Eye (tissue), 1 donor: ENCODE measurements at regions not wholly inside any gene's neighbourhood (a gene's known extent, or its start where the extent isn't known, plus 50 kb on each side); places are given as distances from the start of the nearest gene placed in this dataset.
A peak's percentile ranks its signal among the peaks of the same experiment; 100 is the strongest.
"Not testable (repeated sequence)": the region's sequence is repeated elsewhere in the genome, so short reads cannot be mapped to it uniquely, and the experiment has no call there.

Experiments
- DNase-seq: peaks from one replicate; pipeline ENCODE4 v3.0.0-alpha.2; 2015

DNA sequence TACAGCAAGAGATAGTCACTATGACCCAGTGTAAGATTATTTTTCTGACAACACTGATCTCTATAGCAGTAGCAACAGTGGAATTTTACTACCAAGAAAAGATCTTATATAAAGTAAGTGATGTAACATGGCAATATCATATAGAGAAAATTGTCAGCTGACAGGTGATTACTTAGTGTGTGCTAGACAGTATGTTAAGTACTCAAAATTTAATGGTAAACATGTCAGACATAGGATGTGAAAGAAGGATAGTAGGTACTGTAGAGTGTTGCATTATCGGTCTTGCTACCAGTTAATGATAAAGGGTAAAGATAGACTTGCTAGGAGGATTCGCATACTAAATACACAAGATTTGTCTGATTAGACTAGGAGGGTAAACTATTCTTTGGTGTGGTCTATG lies 247.4 kb downstream of the CYLC2 start:
- DNase-seq: no peak

DNA sequence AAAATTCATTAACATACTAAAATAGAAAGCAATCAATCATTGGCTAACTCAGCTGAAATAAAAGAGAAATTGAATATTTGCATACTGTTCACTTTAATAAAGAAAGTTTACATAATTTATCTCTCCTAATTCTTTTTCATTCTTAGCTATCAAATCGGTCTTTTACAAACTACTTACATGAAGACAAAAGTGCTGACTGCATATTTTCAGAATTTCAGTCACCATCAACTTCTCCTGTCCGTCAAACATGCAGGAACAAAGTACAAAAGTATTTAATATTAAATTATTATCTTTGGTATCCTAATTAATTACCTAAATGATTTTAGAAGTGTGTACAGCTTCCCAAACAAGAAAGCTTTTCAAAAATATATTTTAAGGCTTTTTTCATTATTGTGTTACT lies 248.4 kb downstream of the CYLC2 start:
- no peak for DNase-seq

DNA sequence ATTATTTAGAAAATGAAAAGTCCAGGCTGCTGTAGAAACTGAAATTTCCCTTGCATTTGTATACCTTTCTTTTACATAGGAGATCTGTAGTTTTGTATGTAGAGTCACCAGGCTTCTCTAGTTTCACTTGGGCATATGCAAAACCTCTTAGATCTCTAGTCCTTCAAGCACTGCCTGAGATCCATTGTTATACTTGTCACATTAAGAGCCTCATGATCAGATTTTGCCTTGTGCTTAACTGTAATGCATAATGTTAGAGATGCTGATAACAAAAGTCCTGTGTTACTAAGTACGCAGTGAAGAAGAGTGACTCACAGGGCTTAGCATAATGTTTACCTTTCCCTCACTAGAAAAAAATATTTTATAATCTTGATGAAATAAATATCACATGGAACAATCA lies 250.2 kb downstream of the CYLC2 start:
- DNase-seq: peak; percentile 9

DNA sequence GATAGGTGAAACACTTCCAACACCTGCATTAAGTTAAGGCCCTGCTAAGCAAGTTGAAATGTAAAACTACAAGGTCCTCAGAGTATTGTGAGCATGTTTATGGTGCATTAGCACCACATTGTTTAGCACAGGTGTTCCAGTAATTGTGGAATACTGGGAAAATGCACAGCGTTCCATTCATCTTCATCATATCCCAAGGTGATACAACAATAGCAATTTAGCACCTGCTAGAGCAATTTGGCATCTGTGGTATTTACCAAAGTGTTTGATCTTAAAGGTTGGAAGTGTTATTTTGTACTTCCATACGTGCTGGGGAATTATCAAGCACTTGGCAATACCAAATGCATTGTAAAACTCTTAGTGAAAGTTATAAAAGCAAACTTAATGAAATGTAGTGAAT lies 266.8 kb downstream of the CYLC2 start:
- no peak for DNase-seq

DNA sequence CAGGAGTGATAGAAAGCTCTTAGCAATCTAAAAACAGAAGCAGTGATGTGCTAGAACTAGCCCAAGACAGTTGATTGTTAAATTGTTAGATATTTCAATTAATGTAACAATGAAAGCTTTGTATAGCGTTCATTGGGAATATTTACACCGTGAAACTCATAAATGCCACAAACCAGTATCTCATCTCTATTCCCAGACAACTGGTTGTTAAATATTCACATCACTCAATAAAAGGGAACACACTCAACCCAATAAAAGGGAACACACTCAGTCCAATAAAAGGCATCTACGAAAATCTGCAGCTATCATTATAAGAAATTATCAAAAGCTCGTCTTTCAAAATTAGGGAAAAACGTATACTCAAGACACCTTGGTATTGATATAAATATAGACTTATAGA lies 270.9 kb downstream of the CYLC2 start:
- DNase-seq: no peak

DNA sequence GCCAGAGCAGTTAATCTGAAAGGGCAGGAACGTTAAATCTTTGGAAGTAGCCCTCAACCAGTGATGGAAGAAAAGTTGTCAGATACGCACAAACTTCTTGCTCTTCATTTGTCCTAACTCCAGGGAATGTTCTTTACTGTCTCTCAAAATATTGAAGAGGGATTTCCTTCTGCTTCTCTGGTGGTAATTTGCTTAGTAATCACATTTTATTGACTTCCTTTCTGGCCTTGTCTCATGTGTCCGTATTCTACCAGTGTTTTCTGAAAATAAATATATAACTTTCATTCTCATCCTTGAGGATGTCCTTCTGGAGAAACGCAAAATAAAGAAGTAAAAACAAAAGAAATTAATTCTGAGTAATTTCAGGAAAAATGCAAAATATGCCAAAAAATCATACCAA lies 282.1 kb downstream of the CYLC2 start:
- no peak for DNase-seq

DNA sequence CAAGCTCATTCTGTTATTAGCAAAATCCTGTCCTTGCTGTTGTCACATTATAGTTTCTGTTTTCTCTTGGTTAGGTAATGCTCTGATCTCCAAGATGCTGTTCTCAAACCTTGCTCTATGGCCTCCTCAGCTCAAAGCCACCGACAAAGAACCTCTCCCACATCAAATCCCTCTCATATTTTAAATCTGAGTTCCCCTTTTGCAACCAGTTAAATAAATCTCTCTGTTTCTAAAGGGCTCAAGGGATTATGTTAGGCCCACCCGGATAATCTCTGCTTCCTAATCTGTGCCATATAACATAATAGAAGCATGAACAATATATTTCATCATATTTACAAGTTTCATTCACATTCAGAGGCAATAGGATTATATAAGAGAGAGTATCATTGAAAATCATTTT lies 286.0 kb downstream of the CYLC2 start:
- DNase-seq: no peak

DNA sequence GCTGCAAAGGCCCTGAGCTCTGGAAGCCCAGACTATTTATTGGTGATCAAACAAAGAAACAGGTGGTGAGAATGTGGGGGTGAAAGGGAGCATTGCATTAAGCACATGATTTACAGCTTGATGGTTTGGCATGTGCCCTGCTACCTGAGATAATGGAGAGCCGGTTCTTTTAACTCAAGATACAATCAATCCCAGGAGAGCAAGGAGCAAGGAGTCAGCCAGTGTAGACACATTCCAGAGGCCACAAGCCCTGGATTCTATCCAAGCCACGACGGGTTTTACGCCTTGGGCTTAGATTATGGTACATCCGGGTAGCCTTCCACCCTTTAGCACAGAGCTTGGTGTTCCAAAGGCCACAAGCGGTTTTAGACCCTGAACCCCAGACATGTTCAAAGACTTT lies 292.2 kb downstream of the CYLC2 start:
- DNase-seq: no peak

DNA sequence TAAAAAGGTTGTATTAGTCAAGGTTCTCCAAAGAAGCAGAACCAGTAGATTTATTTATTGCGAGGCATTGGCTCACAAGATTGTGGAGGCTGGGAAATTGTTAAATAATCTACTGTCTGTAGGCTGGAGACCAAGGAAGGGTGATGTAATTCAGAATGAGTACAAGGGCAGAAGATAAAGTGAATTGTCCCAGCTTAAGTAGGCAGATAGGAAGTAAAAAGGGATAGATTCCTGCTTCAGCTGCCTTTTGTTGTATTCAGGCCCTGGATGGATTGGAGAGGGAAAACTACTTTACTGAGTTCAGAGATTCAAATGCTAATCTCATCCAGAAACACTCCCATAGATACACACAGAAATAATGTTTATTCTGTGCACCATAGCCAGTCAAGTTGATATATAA lies 301.1 kb downstream of the CYLC2 start:
- no peak for DNase-seq

DNA sequence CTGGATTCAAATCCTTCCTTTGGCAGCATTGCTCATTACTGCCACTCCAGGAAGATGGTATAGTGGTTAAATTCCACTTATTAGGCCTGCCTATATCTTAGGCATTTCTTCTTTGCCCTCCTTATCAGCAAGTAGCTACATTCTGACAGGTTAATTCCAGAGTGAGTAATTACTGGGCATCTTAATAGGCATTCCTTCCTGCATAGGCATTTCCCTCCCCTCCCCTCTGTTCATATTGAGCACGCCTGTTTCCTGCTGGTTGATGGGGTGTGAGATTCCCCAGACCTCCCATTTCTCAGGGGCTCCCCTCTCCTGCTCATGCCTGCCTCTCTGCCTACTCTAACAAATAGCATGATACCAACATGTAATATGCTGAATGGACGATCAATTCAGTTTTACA lies 305.9 kb downstream of the CYLC2 start:
- no peak for DNase-seq

DNA sequence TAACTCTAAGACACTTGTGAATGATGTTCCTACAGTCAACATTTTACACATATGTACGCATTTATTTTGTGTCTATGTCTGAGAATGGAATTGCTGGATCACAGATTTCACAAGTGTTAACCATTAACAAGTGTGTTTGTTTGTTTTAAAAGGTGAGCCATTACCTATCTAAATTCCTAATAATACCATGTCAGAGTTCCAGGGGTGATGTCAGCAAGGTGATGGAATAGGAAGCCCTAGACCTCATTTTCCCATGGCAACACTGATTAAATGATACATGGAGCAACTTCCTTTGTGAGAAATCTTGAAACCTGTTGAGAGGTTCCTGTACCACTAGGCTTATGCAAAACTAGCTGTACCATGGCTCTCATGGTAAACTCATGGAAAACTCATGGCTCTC lies 309.7 kb downstream of the CYLC2 start:
- no peak for DNase-seq

DNA sequence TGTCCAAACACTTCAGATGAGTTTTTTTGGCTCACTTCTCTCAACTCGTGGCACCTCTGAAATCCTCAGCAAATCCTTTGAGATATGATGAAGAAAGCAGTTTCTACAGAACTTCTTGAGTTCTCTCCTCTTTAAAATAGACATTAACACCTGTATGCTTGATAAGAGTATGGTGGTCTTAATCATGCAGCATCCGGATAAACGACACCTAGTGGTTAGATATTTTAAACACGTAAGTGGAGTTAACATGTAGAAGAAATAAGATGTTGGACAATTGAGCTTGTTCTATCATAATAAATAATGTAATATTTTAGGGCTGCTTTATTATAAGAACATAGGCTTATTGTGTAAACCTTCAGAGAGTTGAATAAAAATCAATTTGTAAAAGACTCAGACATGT lies 324.8 kb downstream of the CYLC2 start:
- DNase-seq: no peak

DNA sequence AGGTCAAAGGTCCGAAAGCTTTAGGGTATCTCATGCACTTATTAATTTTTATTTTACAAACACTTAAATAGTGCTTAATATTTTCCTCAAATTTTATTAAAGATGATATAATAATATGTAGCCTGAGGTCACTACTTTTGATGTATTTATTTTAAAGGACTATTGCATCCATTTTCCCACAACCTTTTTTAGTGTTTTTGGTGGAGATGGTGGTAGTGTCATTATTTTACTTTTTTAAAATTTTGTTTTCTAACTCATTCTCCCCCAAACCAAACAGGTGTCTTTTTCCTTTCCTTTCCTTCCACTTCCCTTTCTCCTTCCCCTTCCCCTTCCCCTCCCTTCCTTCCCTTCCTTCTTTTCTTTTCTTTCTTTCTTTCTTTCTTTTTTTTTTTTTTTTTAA lies 328.6 kb downstream of the CYLC2 start:
- no peak for DNase-seq

DNA sequence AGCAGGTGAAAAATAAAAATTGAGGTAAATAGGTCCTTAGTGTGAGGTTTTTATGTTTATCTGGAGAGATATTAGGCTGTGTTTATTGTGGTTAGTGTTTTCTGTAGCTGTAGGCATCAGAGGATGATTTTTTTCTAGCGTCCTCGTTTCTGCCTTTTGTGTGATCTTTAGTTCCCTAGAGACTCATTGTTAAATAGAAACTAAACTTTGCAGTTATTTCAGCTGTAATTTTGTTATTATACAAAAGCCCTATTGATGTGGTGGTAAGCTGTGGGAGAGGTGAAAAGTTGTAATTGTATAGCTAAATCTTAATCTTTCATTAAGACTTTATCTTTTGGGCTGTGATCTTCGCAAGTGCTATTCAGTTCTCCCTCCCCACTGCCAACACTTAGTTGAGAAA lies 340.3 kb downstream of the CYLC2 start:
- no peak for DNase-seq

DNA sequence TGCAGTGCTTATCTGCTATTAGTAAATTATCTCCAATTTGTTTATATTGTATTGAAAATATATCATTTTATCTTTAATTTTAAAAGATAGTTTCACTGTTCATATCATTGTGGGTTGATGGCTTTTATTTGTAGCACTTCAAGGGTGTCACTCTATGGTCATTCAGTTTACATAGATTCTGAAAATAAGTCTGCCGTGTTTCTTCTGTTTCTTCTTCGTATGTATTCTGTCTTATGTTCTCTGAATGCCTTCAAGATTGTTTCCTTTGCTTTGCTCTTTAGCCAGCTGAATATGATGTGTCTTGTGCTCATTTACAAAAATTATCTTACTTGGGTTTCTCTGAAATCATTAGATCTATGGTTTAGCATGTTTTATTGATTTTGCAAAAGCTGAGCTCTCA lies 359.9 kb downstream of the CYLC2 start:
- DNase-seq: no peak

DNA sequence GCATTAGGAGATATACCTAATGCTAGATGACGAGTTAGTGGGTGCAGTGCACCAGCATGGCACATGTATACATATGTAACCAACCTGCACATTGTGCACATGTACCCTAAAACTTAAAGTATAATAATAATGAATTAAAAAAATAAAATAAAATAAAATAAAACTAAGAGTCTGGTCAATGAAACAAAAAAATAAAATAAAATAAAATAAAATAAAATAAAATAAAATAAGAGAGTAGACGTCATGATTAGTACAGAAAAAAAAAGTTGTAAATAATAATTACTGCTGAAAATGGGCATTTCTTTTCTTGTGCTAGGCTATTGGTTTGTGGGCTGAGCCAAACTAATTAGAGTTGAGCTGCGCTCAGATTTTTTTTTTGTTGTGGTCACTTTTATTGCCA lies 362.8 kb downstream of the CYLC2 start:
- not testable (repeated sequence) for DNase-seq

DNA sequence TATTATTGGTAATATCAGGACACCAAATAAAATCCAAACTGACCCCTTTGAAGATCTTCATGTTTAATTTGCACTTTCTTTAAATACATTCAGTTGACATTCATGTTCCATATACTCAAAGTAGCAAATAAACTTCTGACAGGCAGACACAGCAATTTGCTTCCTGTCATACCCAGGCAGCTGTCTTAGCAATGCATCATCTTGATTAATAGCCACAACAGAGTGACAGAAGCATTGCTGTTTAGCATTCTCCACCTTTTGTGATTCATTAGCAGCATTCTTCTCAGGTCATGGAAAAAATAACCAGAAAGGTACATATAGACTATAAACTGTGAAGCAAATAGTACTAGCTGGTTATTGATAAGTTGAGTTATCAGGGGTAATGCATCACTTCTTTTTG lies 366.8 kb downstream of the CYLC2 start:
- DNase-seq: no peak

DNA sequence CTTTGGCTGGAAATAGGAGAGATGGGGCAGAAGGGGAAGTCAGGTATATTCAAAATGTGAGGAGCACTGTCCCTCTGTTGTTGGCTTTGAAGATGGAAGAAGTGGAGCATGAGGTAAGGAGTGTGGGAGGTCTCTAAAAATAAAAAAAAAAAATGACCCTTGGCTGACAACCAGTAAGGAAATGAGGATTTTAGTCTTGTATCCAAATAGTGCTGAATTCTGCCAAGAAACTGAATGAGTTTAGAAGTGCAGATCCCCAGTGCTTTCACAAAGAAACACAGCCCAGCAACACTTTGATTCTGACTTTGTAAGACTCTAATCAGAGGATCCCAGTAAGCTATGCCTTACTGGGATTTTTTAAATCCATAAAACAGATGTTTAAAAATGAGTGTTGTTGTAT lies 367.9 kb downstream of the CYLC2 start:
- DNase-seq: peak; percentile 9

DNA sequence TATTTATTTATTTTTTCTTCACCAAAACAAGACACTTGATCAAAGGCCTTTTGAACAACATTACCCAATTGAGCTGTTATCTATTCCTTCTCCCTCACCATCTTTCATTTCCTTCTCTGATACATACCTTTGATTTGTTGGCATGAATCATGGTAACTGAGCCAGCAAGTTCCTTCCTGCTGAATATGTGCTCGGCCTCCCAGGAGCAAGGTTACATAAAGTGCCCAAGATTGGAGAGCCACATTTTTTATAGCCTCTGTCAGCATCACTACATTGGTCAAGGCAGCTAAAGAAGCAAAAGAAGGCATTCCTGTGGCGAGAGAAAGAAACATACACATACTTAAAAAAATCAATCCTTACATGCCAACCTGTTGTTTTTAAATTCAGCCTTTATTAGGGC lies 369.6 kb downstream of the CYLC2 start:
- DNase-seq: no peak

DNA sequence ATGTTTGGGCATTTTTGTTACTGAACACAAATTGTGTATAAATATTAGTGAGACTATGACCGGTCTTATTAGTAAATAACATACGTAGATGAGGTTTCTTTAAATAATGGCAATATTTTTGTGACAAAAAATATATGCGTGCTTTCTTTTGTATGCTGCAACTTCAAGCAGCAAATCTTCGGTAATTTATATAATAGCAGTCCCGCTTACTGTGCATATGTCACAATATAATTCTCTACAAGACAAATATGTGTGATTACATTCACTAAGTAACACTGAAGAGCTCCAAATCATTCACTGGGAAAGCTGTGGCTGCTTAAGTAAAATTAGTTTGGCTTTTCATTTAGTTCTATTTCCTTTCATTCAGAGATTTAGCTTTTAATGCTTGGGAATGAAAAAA lies 376.0 kb downstream of the CYLC2 start:
- DNase-seq: no peak

DNA sequence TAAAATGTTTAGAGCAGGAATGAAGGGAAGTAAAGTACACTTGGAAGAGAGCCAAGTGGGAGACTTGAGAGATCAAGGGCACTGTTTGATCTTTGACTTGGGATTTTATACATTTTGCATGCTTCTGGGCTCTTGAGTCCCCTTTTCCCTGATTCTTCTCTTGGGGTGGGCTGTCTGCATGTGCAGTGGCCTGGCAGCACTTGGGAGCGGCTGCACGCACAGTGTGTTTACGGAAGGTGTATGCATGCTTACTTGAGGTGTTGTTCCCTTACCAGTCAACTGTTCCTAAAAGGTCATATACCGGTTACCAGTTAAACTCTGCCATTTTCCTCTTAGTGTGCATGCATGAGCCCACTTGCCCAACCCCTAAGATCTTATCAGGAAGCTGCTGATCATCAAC lies 377.7 kb downstream of the CYLC2 start:
- no peak for DNase-seq

DNA sequence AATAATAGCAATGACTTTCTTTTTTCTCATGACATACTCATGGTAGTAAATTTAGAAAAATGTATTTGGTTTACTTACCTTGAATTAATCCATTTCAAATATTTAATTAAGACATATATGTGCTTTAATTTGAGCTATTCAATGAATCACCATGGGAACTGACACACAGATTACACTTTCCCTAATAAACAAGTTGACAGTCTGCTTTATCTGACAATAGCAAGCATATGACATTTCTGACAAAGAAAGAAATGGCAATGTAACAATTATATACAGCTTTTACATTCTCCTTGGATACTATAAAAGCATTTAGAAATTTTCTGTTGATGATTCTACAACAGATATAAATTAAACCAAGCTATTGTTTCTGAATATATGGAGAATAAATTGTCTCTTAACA lies 382.5 kb downstream of the CYLC2 start:
- no peak for DNase-seq

DNA sequence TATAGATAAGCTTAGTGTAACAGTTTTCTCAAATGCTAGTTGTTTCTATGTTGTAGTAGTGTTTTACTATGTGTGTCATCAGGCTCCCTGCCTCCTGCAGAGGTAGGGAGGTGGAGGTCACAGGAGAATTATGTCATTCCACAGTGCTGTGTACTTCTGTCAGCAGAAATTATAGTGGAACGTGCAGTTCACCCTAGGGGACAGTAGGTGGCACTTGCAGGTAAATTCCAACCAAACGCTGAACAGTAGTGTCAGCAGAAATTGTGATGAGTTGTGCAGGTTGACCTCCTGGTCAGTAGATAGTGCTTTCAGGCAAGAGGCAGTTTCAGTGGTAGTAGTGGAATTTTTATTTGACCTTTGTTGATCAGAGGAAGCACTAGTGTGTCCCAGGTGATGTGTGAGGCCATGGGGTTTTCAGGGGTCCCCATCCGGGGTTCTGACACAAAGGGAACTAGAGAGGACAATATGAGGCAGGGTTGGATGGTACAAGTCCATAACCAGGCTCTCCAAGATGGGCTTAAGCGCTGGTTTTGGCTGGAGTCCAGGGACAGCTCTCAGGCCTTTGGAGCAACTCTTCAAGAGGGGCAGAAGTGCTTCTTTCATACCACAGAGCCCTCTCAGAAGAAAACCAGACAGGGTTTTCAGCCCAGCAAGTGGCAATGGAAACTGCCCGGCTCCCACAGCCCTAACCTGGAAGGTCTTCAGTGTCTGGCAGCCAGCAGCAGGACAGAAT lies 402.9 kb downstream of the CYLC2 start:
- DNase-seq: peak; percentile 68

DNA sequence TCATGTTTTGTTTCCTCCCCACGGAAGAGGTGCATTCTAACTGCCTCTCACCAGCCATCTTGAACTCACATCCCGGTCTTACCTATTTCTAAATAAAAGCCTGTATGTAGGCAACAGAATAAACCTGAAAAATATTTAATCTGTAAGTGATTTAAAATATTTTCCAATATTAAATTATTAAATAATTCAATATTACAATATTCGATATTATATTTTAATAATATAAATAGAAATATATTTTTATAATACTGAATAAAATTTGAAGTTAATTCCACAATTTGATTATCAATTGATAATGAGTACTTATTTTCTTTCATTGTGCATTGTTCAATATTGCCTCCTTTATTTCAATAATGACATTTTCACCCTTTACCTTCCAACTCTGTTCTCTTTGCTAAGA lies 404.4 kb downstream of the CYLC2 start:
- no peak for DNase-seq

DNA sequence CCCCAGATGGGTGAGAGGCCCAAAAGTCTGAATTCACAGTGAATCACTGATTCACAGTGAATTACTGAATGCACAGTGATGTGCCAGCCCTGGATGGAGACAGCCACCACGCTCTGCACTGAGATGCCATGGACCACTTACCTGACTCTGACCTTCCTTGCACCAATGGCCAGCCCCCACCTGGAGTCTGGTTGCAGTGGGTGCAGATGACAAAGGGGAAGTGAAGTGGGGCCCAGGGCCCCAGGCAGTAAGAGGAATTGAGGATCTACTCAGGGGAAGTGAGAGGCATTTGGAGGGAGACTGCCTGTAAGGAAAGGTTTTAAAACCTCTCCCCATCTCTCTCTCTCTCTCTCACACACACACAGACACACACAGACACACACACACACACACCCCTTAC lies 412.1 kb downstream of the CYLC2 start:
- no peak for DNase-seq

DNA sequence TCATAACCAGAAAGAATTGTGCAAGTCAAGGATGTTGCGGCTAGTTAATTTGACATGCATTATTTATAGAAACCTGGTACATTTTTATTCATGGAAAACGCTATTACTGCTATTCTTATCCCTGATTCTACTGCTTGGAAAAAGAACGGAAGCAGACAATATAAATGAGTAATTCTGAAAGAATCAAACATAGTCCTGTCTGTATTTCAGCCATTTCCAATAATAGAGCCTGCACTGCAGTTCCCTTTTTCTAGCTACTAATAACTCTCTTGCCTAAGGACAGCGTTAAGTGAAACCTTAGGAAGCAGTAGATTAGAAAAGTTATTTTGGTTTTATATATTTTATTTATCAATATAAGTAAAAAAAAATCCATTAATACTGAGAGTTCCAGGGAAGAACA lies 414.9 kb downstream of the CYLC2 start:
- DNase-seq: no peak
